Activated CD4-positive, alpha-beta T cell treated with anti-CD3 and anti-CD28 coated beads, Interleukin-2, Interleukin-4, amounts not matched to agents 100 ng/mL and 50 ng/mL, durations not matched to agents 16 hours and 8 hours (primary cell): ENCODE measurements at regions not wholly inside any gene's neighbourhood (a gene's known extent, or its start where the extent isn't known, plus 50 kb on each side); places are given as distances from the start of the nearest gene placed in this dataset.

Experiments used
- DNase-seq: peaks from one replicate; pipeline ENCODE4 v3.0.0-alpha.2; 2020; ENCODE audit warnings: low spot score

DNA sequence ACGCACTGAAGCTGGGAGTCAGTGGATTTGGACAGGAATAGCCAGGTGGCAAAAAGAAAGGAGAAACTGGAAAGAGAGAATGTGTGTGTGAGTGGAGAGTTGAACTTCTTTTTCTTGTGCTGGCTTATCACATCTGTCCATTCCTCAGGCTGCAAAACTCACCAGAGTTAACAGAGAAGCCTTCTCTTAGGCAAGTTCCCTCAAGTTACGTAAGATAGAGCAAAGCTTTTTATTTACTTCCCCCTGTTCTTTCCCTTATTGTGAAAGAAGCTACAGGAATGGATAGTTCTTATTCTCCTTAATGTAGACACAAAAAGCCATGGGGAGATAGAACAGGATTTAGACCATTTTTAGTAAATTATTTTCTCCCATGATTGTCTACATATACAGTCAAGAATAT lies 188.6 kb downstream of the BMP2 start:
- no peak for DNase-seq

DNA sequence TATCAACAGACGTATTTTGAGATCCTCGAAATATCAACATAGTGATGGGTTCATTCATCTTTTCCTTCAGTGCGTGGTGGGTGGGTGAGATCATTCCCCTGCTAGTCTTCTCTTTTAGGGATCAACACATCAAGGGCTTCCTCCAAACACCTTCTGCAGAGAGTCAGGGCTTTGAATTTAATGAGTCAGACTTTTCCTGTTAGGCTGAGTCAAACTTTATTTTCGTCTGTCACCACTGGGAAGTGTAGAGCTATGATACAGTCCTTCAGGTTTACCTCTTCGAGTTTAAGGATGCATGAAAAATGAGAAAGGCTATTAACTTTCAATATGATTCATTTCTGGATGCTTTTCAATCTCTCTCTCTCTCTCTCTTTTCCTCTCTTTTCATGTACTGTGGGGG lies 189.1 kb downstream of the BMP2 start:
- no peak for DNase-seq

DNA sequence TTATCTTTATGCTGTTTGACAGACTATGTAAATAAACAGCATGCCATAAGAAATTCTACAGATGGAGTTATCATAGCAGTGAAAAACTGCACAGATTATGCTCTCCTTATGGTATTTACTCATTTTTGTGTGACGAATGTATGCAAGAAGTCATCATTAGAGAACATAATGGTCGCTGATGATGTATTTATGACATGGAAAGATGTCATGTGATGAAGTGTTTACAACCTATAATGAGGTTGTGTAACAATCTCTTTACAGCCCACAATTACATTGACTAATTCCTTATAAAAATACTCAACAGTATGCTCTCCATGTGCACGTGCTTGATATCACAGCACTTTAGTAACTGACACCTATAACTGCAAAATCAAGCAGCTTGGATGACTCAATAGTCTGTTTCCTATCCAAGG lies 192.4 kb downstream of the BMP2 start:
- no peak for DNase-seq

DNA sequence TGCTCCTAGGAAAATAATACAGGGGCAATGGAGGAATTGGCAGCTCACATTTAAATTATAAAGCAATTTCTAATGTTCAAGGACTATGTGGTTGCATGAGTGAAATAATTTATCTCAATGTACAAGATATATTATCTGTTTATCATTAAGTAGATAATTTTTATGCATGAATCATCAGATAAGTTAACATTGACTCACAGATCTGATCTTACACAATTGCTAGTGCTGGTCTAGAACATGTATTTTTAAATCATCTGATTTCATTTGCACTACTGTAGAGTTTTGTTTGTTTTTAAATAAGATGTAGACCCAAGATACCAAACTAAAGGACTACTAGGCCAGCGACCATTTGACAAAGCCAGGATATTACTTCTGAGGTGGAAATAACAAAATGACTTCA lies 199.2 kb downstream of the BMP2 start:
- no peak for DNase-seq

DNA sequence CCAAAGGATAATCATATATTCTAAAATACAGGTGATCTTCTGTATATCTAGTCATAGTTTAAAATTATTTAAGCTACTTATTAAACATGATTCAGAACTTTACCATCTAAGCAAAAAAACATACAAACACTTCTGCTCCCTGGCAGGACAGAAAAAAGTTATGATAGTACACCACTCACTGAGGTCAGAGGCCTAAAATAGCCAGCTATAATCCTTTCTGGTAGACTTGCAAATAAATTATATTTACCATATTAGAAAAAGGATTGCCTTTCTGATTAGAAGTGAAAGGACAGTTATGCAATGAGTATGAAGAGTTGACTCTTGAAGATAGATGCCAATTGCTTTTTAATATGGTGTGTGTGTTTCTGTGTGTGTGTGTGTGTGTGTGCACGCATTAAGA lies 207.4 kb downstream of the BMP2 start:
- no peak for DNase-seq

DNA sequence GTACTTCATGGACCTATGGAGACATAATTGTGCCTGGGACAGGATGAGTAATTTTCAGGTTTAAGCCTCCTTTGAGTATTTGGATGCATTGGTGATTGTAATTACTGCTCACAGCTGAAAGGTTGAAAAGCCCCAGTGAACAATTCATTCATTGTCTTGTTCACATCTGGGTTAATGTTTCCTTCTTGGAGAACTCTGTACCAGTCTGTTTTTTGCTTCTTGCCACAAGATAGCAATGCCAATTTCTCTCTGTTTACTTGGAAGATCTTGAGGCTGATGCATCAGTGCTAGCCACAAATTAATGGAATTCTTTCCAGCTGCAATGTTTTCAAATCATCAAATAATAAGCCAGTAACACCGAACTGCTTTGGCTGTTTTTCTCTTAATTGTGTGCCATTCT lies 207.8 kb downstream of the BMP2 start:
- DNase-seq: no peak

DNA sequence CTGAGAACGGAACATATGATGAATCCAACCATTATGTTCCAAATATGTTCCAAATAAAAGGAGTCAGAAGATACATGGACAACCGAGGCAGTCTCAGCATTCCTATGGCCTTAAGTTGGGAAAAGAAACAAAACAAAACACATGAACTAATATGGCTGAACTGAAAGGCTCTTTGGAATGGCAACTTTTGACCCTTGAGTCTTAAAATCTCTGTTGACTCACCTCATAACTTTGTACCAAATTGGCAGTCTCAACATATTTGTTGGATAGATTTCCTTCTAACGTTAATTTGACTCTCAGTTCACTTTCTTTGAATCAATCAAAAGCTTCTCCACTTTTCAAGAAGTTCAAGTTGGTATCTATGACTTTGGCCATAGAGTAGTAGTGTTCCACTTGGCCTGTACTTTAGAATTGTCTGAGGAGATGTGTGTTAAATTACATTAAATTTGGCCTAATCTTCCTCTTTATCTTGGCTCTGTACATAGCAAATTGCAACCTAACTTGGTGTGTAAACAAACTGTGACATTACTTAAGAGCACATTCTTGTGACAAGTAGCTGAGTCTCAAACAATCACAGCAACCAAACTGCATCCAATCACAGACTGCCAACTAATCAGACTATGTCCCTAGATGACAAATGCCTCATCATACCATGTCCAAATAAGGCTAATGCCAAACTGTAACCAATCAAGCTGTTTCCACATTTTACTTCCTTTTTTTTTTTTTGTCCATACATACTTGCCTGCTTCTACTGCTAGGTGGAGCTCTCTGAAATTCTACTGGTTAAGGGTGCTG lies 208.8 kb downstream of the BMP2 start:
- no peak for DNase-seq

DNA sequence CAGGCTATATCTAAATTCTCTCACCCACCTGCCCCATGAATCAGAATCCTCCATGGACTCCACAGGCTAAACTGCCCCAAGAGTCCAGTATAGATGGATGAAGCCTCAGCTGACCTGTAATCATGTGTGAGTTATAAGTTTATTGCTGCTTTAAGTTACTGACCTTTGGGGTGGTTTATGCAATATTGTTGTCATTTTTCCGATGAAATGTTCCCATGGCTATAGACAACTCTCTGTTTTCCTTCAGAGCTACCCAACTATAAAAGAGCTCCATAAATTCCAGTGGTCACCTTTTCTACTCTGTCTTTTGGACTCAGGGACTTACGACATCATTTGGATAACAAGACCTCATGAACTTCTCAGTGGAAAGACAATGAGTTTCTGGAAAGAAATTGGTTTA lies 212.1 kb downstream of the BMP2 start:
- no peak for DNase-seq

DNA sequence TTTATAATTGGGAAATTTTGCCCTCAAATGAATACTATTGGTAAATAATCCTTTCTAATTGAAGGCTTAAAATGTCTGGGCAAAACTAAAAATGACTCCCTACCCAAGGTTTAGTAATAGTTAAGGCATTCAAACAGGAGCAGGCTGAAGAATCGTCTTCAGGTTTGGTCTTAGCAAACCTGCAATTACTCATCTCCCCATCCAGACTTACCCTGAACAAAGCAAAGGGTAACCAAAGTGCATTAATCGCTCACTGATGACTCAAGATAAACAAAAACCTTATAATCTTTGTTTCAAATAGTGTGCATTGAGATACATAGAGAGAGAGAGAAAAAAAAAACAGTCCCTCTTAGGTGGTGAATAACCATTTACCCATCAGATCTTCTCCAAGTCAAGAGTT lies 225.5 kb downstream of the BMP2 start:
- no peak for DNase-seq

DNA sequence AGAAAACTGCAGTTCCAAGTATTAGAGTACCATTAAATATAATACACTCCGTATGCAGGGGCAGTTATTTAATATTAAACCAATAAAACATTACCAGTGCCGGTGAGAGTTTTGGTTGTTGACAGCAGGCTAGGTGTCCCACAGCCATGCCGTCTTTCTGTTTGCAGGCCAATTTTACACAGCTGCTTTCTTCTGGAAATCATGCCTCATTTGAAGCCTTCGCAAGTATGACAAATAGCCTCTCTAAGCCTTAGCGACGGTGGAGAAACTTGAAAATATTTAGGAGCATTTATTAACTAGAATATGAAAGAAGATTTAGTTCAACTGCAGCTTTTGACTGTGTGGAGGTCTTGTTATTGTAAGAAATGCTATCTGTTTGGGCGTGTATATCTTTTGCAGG lies 226.0 kb downstream of the BMP2 start:
- DNase-seq: no peak

DNA sequence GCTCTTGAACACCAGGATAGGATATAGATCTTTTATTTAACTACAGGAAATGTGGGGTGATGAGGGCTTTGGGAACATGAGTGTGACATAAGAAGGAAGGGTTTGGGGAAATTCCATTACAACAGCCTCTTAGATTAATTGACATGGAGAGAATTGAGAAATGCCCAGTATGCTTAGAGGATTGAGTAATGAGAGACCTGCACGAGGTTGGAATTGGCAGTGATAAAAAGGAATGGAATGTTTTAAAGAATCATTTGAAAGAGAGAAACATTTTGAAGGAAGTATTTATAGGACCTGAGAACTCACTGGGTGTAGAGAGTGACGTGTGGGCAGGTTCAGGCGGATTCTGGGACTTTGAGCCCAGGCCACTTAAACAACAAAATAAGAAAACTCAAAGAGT lies 227.0 kb downstream of the BMP2 start:
- DNase-seq: no peak

DNA sequence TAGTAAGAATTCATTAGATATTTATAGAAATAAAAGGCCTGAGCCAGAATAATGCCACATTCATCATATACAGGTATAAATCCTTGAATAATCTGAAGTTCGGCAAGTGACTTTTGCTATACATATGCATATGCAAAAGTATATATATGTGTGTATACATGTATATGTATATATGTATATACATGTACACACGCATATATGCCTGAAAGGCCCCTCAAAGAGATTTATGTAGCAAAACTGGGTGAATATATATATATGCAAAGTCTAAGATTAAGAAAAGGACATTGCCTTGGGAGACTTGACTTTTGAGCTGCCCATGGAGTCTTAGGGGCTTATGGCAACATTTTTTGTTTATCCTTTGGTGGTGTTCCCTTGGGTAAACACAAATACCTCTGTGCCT lies 231.4 kb downstream of the BMP2 start:
- DNase-seq: no peak

DNA sequence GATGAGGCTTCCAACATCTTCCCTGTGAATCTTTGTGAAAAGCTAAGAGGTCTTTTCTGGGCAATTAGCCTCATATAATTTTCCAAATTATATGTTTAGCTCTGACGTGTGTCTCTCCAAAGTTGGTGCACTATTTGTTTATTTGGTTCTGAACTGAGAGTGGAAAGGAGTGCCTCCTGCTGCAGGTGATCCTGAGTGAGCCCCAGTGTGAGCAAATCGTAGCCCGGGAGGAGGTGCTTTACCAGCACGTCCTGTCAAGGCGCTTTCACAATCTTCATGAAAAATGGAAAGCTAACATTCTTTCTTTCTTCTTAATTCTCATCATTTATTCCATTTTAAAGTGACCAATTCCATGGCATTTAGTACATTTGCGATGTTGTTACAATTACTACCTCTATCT lies 231.9 kb downstream of the BMP2 start:
- no peak for DNase-seq

DNA sequence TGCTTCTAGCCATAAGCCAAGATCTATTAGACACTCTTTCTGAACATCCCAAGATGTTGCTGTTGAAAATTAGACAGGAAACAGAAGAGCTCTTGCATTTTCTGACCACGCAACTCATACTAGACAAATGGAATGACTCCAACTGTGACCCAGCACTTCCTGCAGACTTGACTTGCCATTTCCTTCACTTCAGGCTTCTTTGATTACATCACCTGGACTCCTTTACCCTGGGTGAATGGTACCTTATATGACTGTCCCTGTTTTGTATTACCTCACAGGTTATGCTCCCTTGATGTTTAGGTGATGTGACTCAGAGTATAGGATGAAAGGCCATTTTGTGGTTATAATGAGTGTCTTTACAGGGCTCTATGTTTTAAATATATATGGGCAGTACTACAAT lies 236.1 kb downstream of the BMP2 start:
- DNase-seq: peak; percentile 2

DNA sequence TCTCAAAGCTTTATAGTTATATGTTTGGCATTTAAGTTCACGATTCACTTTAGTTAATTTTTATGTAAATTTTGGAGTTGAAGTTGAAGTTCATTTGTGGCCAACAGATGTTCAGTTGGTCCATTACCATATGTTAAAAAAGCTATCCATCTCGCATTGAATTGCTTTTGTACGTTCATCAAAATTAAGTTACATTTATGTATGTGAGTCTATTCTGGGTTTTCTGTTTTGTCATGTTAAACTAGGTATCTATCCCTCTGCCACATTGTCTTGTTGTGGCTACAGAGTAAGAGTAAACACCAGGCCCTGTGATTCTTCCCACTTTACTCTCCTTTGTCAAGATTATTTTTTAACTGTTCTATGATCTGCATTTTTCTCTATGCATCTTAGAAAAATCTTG lies 237.3 kb downstream of the BMP2 start:
- DNase-seq: no peak

DNA sequence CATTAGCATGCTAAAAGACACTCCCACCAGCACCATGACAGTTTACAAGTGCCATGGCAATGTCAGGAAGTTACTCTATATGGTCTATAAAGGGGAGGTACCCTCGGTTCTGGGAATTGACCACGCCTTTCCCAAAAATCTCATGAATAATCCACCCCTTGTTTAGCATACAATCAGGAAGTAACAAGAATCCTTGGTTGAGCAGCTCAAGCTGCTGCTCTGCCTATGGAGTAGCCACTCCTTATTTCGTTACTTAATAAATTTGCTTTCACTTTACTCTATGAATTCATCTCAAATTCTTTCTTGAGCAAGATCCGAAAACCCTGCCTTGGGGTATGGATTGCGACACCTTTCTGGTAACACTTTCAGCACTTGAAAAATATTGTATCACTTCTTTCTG lies 243.0 kb downstream of the BMP2 start:
- DNase-seq: no peak

DNA sequence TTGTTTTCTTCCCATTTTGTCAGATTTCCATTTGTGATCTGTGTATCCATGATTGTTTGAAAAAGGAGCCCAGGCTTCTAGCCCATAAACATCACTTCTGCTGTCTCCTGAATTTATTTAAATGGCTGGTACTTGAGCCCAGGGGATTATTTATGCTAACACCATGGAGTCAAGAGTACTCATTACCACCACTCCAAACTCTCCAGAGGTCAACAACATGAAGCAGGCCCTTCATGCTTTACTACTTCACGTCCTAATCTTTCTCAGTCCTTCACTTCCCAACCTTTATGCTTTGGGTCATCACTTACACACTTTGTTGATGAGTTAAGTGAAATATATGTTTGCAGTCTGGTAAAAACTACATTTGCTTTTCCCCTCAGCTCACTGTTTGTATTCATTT lies 247.8 kb downstream of the BMP2 start:
- DNase-seq: no peak

DNA sequence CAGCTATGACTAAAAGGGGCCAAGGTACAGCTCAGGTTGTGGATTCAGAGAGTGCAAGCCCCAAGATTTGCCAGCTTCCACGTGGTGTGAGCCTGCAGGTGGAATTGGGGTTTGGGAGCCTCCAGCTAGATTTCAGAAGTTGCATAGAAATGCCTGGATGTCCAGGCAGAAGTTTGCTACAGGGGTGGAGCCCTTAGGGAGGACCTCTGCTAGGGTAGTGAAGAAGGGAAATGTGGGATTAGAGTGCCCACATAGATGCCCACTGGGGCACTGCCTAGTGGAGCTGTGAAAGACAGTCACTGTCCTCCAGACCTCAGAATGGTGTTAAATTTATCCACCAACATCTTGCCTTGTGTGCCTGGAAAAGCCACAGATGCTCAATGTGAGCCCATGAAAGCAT lies 255.1 kb downstream of the BMP2 start:
- DNase-seq: no peak

DNA sequence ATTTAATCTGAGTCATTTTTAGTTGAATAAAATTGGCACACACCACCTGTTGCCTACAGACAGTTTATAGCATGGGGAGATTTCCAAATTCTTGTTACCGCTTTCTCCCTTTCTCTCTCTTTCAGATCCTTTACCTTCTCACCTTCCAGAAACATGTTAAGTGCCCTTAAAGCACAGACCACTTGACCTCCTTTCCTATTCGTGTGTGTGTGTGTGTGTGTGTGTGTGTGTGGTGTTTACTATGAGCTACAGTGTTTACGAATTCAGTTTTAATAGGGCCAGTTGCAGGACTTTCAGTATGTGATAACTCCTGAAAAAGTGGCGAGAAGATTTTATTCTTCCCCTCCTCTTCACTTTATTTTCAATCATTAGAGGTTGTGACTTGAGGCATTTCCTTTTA lies 258.1 kb downstream of the BMP2 start:
- DNase-seq: no peak

DNA sequence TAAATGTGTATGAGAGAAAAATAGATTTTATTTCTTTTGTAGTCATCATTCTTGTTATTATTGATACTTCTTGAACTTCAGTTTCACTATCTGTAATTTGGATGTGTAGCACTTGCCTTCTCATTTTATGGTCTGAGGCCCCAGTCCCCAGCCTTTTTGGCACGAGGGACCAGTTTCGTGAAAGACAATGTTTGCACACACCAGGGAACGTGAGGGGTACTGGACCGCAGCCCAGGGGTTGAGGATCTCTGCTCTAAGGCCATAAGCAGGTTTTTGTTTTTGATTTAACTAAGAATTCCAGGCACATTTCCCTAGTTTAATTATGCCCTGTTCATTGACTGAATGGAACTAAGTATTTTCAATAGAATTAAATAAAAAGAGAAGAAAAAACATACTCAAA lies 261.5 kb downstream of the BMP2 start:
- no peak for DNase-seq

DNA sequence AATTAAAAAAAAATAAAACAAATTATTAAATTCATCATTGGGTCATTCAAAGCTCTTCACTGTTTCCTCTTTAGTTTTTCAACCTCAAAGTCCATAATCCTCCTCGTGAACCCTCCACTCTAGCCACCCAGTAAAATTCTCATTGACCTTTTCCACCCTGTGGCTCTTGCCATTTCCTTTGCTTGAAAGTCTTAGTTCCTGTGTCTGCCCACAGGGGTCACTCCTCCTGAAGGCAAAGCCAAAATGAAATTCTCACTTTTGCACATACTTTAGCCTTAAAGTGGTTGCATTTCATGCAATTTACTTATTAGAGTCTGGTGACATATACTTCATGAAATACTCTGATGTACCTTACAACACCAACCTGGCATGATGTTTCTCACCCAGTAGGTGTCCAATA lies 263.7 kb downstream of the BMP2 start:
- no peak for DNase-seq

DNA sequence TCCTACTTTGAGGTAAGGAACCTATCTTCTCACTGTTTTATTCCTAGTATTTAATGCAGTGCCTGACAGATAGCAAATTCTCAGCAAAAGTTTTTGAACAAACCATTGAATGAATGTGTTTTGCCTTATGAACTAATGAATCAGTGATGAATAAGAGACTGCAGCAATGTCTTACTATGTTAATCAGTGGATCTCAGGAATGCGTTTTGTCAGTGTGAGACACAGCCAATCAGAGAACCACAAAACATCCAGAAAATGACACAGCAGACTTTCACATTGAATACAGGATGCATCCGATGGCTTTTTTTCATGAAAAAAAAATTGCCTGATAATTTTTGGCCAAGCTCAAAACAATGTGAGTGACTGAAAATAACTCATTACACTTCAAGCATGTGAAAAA lies 270.5 kb downstream of the BMP2 start:
- no peak for DNase-seq

DNA sequence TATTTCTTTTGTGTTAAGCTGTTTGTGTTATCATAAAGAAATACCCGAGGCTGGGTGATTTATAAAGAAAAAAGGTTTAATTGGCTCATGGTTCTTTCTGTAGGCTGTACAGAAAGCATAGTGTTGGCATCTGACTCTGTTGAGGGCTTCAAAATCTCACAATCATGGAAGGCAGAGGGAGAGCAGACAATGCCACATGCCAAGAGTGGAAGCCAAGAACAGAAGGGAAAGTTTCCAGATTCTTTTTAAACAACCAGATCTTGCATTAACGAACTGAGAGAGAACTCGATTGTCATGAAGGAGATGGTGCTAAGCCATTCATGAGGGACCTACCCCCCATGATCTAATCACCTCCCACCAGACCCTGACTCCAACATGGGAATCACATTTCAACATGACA lies 290.1 kb downstream of the BMP2 start:
- DNase-seq: no peak

DNA sequence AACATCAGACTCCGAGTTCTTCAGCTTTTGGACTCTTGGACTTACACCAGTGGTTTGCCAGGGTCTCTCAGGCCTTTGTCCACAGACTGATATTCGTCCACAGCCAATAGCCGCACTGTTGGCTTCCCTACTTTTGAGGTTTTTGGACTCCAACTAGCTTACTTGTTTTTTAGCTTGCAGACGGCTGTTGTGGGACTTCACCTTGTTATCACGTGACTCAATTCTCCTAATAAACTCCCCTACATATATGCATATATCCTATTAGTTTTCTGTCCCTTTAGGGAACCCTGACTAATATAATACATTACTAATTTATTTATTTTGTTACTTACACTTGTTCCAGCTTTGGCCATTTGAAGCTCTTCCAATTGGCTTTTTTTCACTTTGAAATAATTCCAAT lies 311.3 kb downstream of the BMP2 start:
- no peak for DNase-seq

DNA sequence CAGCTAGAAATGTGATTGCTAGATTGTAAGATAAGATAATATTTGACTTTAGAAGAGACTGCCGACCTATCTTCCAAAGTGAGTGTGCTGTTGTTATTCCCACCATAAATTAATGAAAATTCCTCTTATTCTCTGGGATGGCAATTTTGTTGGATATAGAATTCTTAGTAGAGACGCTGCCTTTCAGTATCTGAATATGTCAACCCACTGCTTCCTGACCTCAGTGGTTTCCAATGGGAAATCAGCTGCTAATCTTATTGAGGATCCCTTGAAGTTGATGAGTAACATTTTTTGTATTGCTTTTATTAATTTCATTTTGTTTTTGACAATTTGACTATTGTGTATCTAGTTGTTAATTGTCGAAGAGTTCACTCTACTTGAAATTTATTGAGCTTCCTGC lies 313.0 kb downstream of the BMP2 start:
- DNase-seq: no peak
